ENCODE measurements at regions not wholly inside any gene's neighbourhood (a gene's known extent, or its start where the extent isn't known, plus 50 kb on each side); places are given as distances from the start of the nearest gene placed in this dataset.

DNA sequence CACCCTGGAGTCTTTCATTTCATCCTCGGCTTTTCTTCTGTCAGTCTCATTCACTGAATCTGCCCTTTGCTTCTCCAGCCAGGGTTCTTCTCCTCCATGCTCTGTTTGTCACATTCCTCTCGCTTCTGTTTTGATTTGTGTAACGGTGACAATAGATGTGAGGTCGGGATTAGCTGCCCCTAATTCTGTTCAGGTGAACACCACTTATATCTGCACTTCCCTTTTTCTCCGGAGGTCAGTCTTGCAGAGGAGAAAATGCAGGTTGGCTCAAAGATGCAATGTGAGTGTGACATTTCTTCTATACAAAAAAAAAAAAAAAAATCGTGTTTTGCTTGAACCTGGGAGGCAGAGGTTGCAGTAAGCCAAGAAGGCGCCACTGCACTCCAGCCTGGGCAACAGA lies 262.9 kb downstream of the ASMT start:
- no peak for DNase-seq (ENCODE audit: low read depth in 1 of 2, low spot score in 2 of 2)
- no peak overlapping the region for H2BK5ac ChIP-seq (ENCODE audit: low read depth, low read length)
- 78% methylated on average over 7 of the region's 7 CpGs; no CpG with 5 or more reads in 1 of the 2 experiments for WGBS, 2 experiments (ENCODE audit: extremely low coverage in 1 of 2, insufficient coverage in 1 of 2, insufficient read length in 1 of 2, insufficient replicate concordance in 2 of 2, low coverage in 1 of 2, low lambda C conversion rate in 2 of 2, missing lambda C conversion rate in 1 of 2)
- H2BK15ac ChIP-seq (ENCODE audit: low read length) = no peak overlapping the region
- no peaks in the 10 kb centered on the region for H3K27me3 ChIP-seq (replicated peaks in 1 of 4; ENCODE audit: control insufficient read depth in 3 of 4, extremely low read depth in 1 of 4, insufficient read depth in 3 of 4, low read length in 3 of 4)
- no peak overlapping the region for H2BK20ac ChIP-seq (ENCODE audit: low read length)
- TF ChIP-seq CBX5 (IDR thresholded peaks at IDR 0.05; ENCODE audit: low read depth, low read length) (no peak), RNF2 (IDR thresholded peaks at IDR 0.05; ENCODE audit: borderline replicate concordance, low read depth, low read length, missing control alignments, poor library complexity, severe bottlenecking) (no peak), CTCF (IDR thresholded peaks at IDR 0.05; ENCODE audit: control extremely low read depth in 1 of 3, insufficient read depth in 1 of 3, low read depth in 1 of 3, low read length in 3 of 3) (no peak), GTF2F1 (IDR thresholded peaks at IDR 0.05; ENCODE audit: borderline replicate concordance, low read depth, low read length) (no peak), BCL11A (IDR thresholded peaks at IDR 0.05; ENCODE audit: low read depth in 2 of 2, low read length in 2 of 2) (no peak), SIRT6 (IDR thresholded peaks at IDR 0.05; ENCODE audit: low read length) (no peak)
- no peak overlapping the region for H3K4me3 ChIP-seq (ENCODE audit: extremely low read depth in 1 of 4, insufficient read depth in 2 of 4, low read depth in 3 of 4, low read length in 4 of 4)
- no peak for FAIRE-seq
- H3K14ac ChIP-seq (ENCODE audit: insufficient read length) = no peak overlapping the region
- no peaks in the 10 kb centered on the region for H4K20me1 ChIP-seq (replicated peaks in 1 of 2; ENCODE audit: control insufficient read depth in 1 of 2, insufficient read depth in 2 of 2, low read length in 2 of 2)
- no peak overlapping the region for H3K23ac ChIP-seq (ENCODE audit: insufficient read length)
- peaks cover 2% of the 10 kb centered on the region; the same call in 1 of the 2 replicates for H3K23me2 ChIP-seq (ENCODE audit: low read depth, low read length)
- no peaks in the 10 kb centered on the region for H3K4me1 ChIP-seq (replicated peaks in 1 of 4; ENCODE audit: control insufficient read depth in 3 of 4, insufficient read depth in 4 of 4, low read length in 3 of 4)
- POLR2A ChIA-PET (ENCODE audit: partially characterized antibody) = no interaction called here
- no peak overlapping the region for H3K9ac ChIP-seq (replicated peaks in 1 of 4; ENCODE audit: extremely low read depth in 1 of 4, low read depth in 3 of 4, low read length in 3 of 4)
- H2BK12ac ChIP-seq (ENCODE audit: low read depth, low read length) = no peak overlapping the region
- no peak overlapping the region for H3K18ac ChIP-seq (ENCODE audit: extremely low read depth, low read length)
- H3K36me3 ChIP-seq (ENCODE audit: control insufficient read depth in 2 of 4, insufficient read depth in 4 of 4, low read length in 3 of 4) = no peaks in the 10 kb centered on the region
- H2BK120ac ChIP-seq (replicated peaks; ENCODE audit: low read depth, low read length) = no peak overlapping the region
- H2AK5ac ChIP-seq (ENCODE audit: low read depth, low read length) = no peak overlapping the region
- H4K8ac ChIP-seq (ENCODE audit: extremely low read depth, insufficient read depth, low read length) = no peak overlapping the region
- no peak overlapping the region for H3K4me2 ChIP-seq (ENCODE audit: insufficient read depth in 1 of 2, low read depth in 2 of 2, low read length in 2 of 2)
- H3K9me3 ChIP-seq (ENCODE audit: insufficient read depth in 2 of 2, low read depth in 1 of 2, low read length in 1 of 2) = no peaks in the 10 kb centered on the region
- no peak overlapping the region for H4K91ac ChIP-seq (replicated peaks; ENCODE audit: insufficient read length, low read length)
- no peak overlapping the region for H3K4ac ChIP-seq (replicated peaks; ENCODE audit: insufficient read length, low read depth, low read length)
- no peaks in the 10 kb centered on the region for H3K79me2 ChIP-seq (ENCODE audit: control insufficient read depth in 1 of 2, insufficient read depth in 2 of 2, low read length in 2 of 2)
- no peak overlapping the region for H3K27ac ChIP-seq (ENCODE audit: low read depth, low read length)
- no peak overlapping the region for H4K5ac ChIP-seq (ENCODE audit: insufficient read length, low read depth, low read length)
- H3K56ac ChIP-seq (replicated peaks; ENCODE audit: insufficient read length, low read depth, low read length) = no peak overlapping the region
- CTCF ChIA-PET (ENCODE audit: partially characterized antibody) = no interaction called here
- no peak overlapping the region for H2AFZ ChIP-seq (ENCODE audit: low read length)
- no peaks in the 10 kb centered on the region for H3K79me1 ChIP-seq (ENCODE audit: low read depth, low read length)

All from H1 (cell line).